K562 (cell line): ENCODE measurements at regions not wholly inside any gene's neighbourhood (a gene's known extent, or its start where the extent isn't known, plus 50 kb on each side); places are given as distances from the start of the nearest gene placed in this dataset.
A peak's percentile ranks its signal among the peaks of the same experiment; 100 is the strongest.
"Not testable (repeated sequence)": the region's sequence is repeated elsewhere in the genome, so short reads cannot be mapped to it uniquely, and the experiment has no call there.

Source experiments
- ATAC-seq: fragments of 200-7000 bp; cut with Tn5 transposase; 3 replicates; pipeline ENCODE4 v1.9.1; 2020; ENCODE audit warnings: moderate library complexity
- BruUV-seq: library from RNA; stranded (reverse); fragments of 400-500 nt; replicated peaks from 2 replicates; lab custom pipeline; 2021; lab: Mats Ljungman, UMichigan
- CTCF ChIA-PET: fragments of 300-600 bp; formaldehyde crosslinking; extraction: SDS; loops from one replicate; lab custom pipeline; 2021; ENCODE audit warnings: low intra/inter-chr PET ratio; lab: Yijun Ruan, JAX
- POLR2A ChIA-PET: fragments of 300-600, 350-650 bp; sonication (Branson Sonifier 250); formaldehyde crosslinking; extraction: SDS; loops from one replicate; lab custom pipeline; 2021; ENCODE audit warnings: antibody characterized with exemption, inconsistent platforms; lab: Yijun Ruan, JAX
- DNase-seq, 4 experiments: peaks; one replicate each; pipeline versions ENCODE4 v3.0.0 to v3.0.0-alpha.2; 2011 to 2018; ENCODE audit warnings: low spot score in 3 of 4, mixed read lengths in 3 of 4; ENCODE audit errors: extremely low read depth in 1 of 4
- FAIRE-seq: peaks from 2 replicates; lab custom pipeline; 2011; peaks lifted over from hg19 to GRCh38; lab: Jason Lieb, UNC
- H2AFZ ChIP-seq: 2 replicates; pipeline ENCODE4 v1.6.0; 2011; ENCODE audit warnings: low read depth, low read length, control low read depth, inconsistent platforms
- H3K27ac ChIP-seq: fragments of 200-600 bp; 3 replicates; pipeline ENCODE4 v1.8.0; 2011; ENCODE audit warnings: low read depth, mild to moderate bottlenecking, control low read depth, inconsistent platforms, low read length, moderate library complexity, mixed read lengths; ENCODE audit errors: extremely low read depth
- H3K27me3 ChIP-seq, 2 experiments: fragments of 300-600 bp in 1 of 2; 2 replicates in 1 of 2; 3 replicates in 1 of 2; pipeline versions ENCODE4 v1.6.0 to v1.8.0; 2011; ENCODE audit warnings: inconsistent platforms in 2 of 2, low read length in 2 of 2, mild to moderate bottlenecking in 1 of 2, mixed read lengths in 1 of 2, moderate library complexity in 1 of 2; ENCODE audit not compliant: control insufficient read depth in 2 of 2, insufficient read depth in 2 of 2
- H3K36me3 ChIP-seq: fragments of 300-600 bp; 3 replicates; pipeline ENCODE4 v1.8.0; 2011; ENCODE audit warnings: mild to moderate bottlenecking, low read length, inconsistent platforms; ENCODE audit not compliant: control insufficient read depth, insufficient read depth
- H3K4me1 ChIP-seq, 2 experiments: fragments of 200-600 bp in 1 of 2; replicated peaks in 1 of 2; 2 replicates in 1 of 2; 3 replicates in 1 of 2; pipeline versions ENCODE4 v1.5.1 to v1.8.0; 2011; ENCODE audit warnings: inconsistent platforms in 2 of 2, low read length in 2 of 2, mild to moderate bottlenecking in 1 of 2, mixed read lengths in 1 of 2, moderate library complexity in 1 of 2; ENCODE audit not compliant: control insufficient read depth in 2 of 2, insufficient read depth in 2 of 2
- H3K4me2 ChIP-seq: 2 replicates; pipeline ENCODE4 v1.6.1; 2011; ENCODE audit warnings: low read length, control low read depth, inconsistent platforms, mixed read lengths; ENCODE audit not compliant: insufficient read depth
- H3K4me3 ChIP-seq: fragments of 200-600 bp; sonication (generic), shearing (Covaris generic); 2 replicates; pipeline ENCODE4 v1.5.1; 2016; ENCODE audit warnings: control low read depth, inconsistent platforms
- H3K79me2 ChIP-seq: fragments of 200-600 bp; 3 replicates; pipeline ENCODE4 v1.8.0; 2011; ENCODE audit warnings: low read length, inconsistent platforms; ENCODE audit not compliant: control insufficient read depth, insufficient read depth
- H3K9ac ChIP-seq, 2 experiments: 2 replicates each; pipeline versions ENCODE4 v1.6.0 to v1.6.1; 2011; ENCODE audit warnings: low read depth in 2 of 2, low read length in 2 of 2, control low read depth in 1 of 2, inconsistent platforms in 1 of 2, mild to moderate bottlenecking in 1 of 2, mixed read lengths in 1 of 2; ENCODE audit not compliant: insufficient read depth in 1 of 2
- H3K9me1 ChIP-seq: one replicate; pipeline ENCODE4 v1.6.0; 2011; ENCODE audit warnings: inconsistent platforms, mild to moderate bottlenecking, low read length, moderate library complexity; ENCODE audit not compliant: control insufficient read depth, insufficient read depth
- H3K9me3 ChIP-seq: replicated peaks from 2 replicates; pipeline ENCODE4 v1.5.1; 2011; ENCODE audit warnings: low read depth, low read length, inconsistent platforms; ENCODE audit not compliant: control insufficient read depth, insufficient read depth
- H4K20me1 ChIP-seq: replicated peaks from 2 replicates; pipeline ENCODE4 v1.6.1; 2011; ENCODE audit warnings: low read length, inconsistent platforms, mixed read lengths; ENCODE audit not compliant: control insufficient read depth, insufficient read depth
- CXXC5 ChIP-seq: fragments of 250-450 bp; sonication (Bioruptor Pico); IDR thresholded peaks from 2 replicates; pipeline ENCODE4 v1.8.0; 2022; ENCODE audit warnings: inconsistent platforms, mild to moderate bottlenecking, moderate library complexity
- FOXM1 ChIP-seq, 2 experiments: fragments of 450-650 bp in 1 of 2; sonication (generic) in 1 of 2; formaldehyde crosslinking in 1 of 2; IDR thresholded peaks; 2 replicates each; pipeline versions ENCODE4 v1.6.1 to v1.9.0; 2017 to 2022; ENCODE audit warnings: low read depth in 2 of 2, mild to moderate bottlenecking in 2 of 2, missing genetic modification reagents in 1 of 2, moderate library complexity in 1 of 2
- ZBTB2 ChIP-seq: fragments of 450-650 bp; IDR thresholded peaks from 2 replicates; pipeline ENCODE4 v1.6.1; 2016; ENCODE audit warnings: antibody characterized with exemption
- ZBTB40 ChIP-seq, 2 experiments: fragments of 450-650 bp in 1 of 2; sonication (generic) in 1 of 2; formaldehyde crosslinking in 1 of 2; IDR thresholded peaks; 2 replicates each; pipeline versions ENCODE4 v1.7.1 to v1.9.0; 2016 to 2022; ENCODE audit warnings: inconsistent platforms in 1 of 2, mild to moderate bottlenecking in 1 of 2, missing genetic modification reagents in 1 of 2
- ZNF316 ChIP-seq: fragments of 450-650 bp; IDR thresholded peaks from 2 replicates; pipeline ENCODE4 v1.6.1; 2016
- WGBS: fragments of 100-300 bp; shearing (Covaris generic); methylation state at CpG from one replicate; pipeline ENCODE4 v1.1.6; 2016; ENCODE audit warnings: low coverage, mixed read lengths; ENCODE audit not compliant: insufficient coverage; ENCODE audit errors: missing lambda C conversion rate; 5-methylcytosine and 5-hydroxymethylcytosine counted together
- in situ Hi-C: fragments of 300-500 bp; cut with MboI; formaldehyde crosslinking; loops from 4 replicates; pipeline ENCODE4 v1.15.0; 2018; ENCODE audit warnings: inconsistent platforms, mixed read lengths
- intact Hi-C: fragments of 100-400 bp; cut with micrococcal nuclease; formaldehyde crosslinking; loops from 2 replicates; pipeline ENCODE4 v1.14.2; 2022
- TF ChIP-seq, protein P1 (sequence below), 2 experiments: fragments of 450-650 bp; IDR thresholded peaks; 2 replicates each; pipeline ENCODE4 v1.6.1; 2016
- TF ChIP-seq, protein P2 (sequence below): fragments of 250-450 bp; sonication (Bioruptor Pico); IDR thresholded peaks from 2 replicates; pipeline ENCODE4 v1.9.0; 2021; ENCODE audit warnings: mild to moderate bottlenecking, inconsistent platforms

DNA sequence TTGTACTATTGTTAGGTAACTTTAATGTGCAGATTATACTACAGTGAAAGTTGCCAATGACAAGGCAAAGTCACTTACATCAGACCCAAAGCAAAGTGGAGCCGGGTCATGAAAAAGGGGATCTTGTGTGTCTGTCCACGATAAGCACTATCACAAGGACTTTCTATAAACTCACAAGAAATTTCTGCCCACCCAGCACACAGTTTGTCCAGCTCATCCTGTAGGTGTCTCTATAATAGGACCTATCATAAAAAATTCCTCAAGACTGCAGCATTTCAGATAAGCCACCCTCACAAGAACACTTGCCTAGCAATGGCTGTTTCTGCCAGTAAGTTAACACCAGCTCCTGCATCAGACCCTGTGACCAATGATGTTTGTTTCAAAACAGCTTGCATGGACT, 335.9 kb downstream of the OR4F29 start:
- 0% methylated on average over 1 of the region's 2 CpGs for WGBS
- BruUV-seq; in situ Hi-C loops; TF ChIP-seq ZBTB40 (CRISPR knock-in tag; IDR thresholded peaks at IDR 0.05); FOXM1 (CRISPR knock-in tag; IDR thresholded peaks at IDR 0.05; ENCODE audit: low read depth): not testable (repeated sequence)
- TF ChIP-seq ZBTB40 (IDR thresholded peaks at IDR 0.05), result 0 out of 2 replicates have a peak, but pooled peaks have one; percentile 23
- peak; percentile 62 for TF ChIP-seq ZNF316
- TF ChIP-seq CXXC5 (CRISPR knock-in tag), result 0 out of 2 replicates have a peak, but pooled peaks have one; percentile 34
- peak; percentile 85 for TF ChIP-seq ZBTB2
- peak; percentile 46; the same call in 1 of the 2 replicates for TF ChIP-seq FOXM1 (IDR thresholded peaks at IDR 0.05; ENCODE audit: low read depth)
- TF ChIP-seq, protein P1, sequence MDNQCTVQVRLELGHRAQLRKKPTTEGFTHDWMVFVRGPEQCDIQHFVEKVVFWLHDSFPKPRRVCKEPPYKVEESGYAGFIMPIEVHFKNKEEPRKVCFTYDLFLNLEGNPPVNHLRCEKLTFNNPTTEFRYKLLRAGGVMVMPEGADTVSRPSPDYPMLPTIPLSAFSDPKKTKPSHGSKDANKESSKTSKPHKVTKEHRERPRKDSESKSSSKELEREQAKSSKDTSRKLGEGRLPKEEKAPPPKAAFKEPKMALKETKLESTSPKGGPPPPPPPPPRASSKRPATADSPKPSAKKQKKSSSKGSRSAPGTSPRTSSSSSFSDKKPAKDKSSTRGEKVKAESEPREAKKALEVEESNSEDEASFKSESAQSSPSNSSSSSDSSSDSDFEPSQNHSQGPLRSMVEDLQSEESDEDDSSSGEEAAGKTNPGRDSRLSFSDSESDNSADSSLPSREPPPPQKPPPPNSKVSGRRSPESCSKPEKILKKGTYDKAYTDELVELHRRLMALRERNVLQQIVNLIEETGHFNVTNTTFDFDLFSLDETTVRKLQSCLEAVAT (IDR thresholded peaks at IDR 0.05), result peak; percentile 90 to 92
- TF ChIP-seq, protein P2, sequence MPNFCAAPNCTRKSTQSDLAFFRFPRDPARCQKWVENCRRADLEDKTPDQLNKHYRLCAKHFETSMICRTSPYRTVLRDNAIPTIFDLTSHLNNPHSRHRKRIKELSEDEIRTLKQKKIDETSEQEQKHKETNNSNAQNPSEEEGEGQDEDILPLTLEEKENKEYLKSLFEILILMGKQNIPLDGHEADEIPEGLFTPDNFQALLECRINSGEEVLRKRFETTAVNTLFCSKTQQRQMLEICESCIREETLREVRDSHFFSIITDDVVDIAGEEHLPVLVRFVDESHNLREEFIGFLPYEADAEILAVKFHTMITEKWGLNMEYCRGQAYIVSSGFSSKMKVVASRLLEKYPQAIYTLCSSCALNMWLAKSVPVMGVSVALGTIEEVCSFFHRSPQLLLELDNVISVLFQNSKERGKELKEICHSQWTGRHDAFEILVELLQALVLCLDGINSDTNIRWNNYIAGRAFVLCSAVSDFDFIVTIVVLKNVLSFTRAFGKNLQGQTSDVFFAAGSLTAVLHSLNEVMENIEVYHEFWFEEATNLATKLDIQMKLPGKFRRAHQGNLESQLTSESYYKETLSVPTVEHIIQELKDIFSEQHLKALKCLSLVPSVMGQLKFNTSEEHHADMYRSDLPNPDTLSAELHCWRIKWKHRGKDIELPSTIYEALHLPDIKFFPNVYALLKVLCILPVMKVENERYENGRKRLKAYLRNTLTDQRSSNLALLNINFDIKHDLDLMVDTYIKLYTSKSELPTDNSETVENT, result 0 out of 2 replicates have a peak, but pooled peaks have one; percentile 45

More for the DNA sequence above, 335.9 kb downstream of the OR4F29 start:
- H2AFZ ChIP-seq, H3K9ac ChIP-seq, H3K9me1 ChIP-seq, H3K4me2 ChIP-seq, H3K27ac ChIP-seq, H3K36me3 ChIP-seq, CTCF ChIA-PET, H3K27me3 ChIP-seq, H3K79me2 ChIP-seq, H3K4me1 ChIP-seq, DNase-seq, ATAC-seq, H3K4me3 ChIP-seq, POLR2A ChIA-PET, FAIRE-seq, H3K9me3 ChIP-seq, H4K20me1 ChIP-seq, intact Hi-C loops: not testable (repeated sequence)
